HCT116 (cell line): ENCODE measurements at regions not wholly inside any gene's neighbourhood (a gene's known extent, or its start where the extent isn't known, plus 50 kb on each side); places are given as distances from the start of the nearest gene placed in this dataset.

Source experiments
- ATAC-seq: fragments of 200-7000 bp; cut with Tn5 transposase; 2 replicates; pipeline ENCODE4 v1.9.1; 2020; ENCODE audit warnings: mild to moderate bottlenecking, moderate library complexity
- BruUV-seq: library from RNA; stranded (reverse); fragments of 400-500 nt; replicated peaks from 2 replicates; lab custom pipeline; 2021; lab: Mats Ljungman, UMichigan
- CTCF ChIA-PET: fragments of 300-600 bp; sonication (Branson Sonifier 250); formaldehyde crosslinking; loops from one replicate; lab custom pipeline; 2021; ENCODE audit warnings: antibody characterized with exemption; lab: Charles Lee
- POLR2A ChIA-PET: fragments of 300-600, 350-600 bp; sonication (Branson Sonifier 250); formaldehyde crosslinking; loops from one replicate; lab custom pipeline; 2021; ENCODE audit warnings: antibody characterized with exemption; lab: Charles Lee
- RAD21 ChIA-PET, 2 experiments: fragments of 300-600 bp; sonication (Branson Sonifier 250); formaldehyde crosslinking; loops; one replicate each; lab custom pipeline; 2023; ENCODE audit warnings: low total read pairs in 2 of 2; ENCODE audit not compliant: uncharacterized antibody in 2 of 2, unreplicated experiment in 2 of 2, low non-redundant PET in 1 of 2; lab: Charles Lee
- DNase-seq: peaks from one replicate; pipeline ENCODE4 v3.0.0-alpha.2; 2010; ENCODE audit warnings: low read depth, low spot score
- H2AFZ ChIP-seq: fragments of 200-600 bp; shearing (Covaris generic), sonication (generic); 2 replicates; pipeline ENCODE4 v1.6.1; 2017; ENCODE audit warnings: low read depth, mixed run types, mixed read lengths, antibody characterized with exemption, low read length; ENCODE audit not compliant: poor library complexity, severe bottlenecking
- H3K27ac ChIP-seq: 2 replicates; pipeline ENCODE4 v1.5.1; 2012; ENCODE audit warnings: low read depth, low read length
- H3K27me3 ChIP-seq: fragments of 200-600 bp; sonication (generic); 2 replicates; pipeline ENCODE4 v1.6.1; 2016; ENCODE audit warnings: mixed run types, low read length, mixed read lengths; ENCODE audit not compliant: insufficient read depth
- H3K36me3 ChIP-seq, 2 experiments: fragments of 200-500 bp in 1 of 2; fragments of 200-600 bp in 1 of 2; sonication (Bioruptor generic) in 1 of 2; sonication (generic) in 1 of 2; 2 replicates each; pipeline versions ENCODE4 v1.5.1 to v1.6.1; 2014 to 2016; ENCODE audit warnings: low read length in 2 of 2, inconsistent platforms in 1 of 2, mixed read lengths in 1 of 2, mixed run types in 1 of 2; ENCODE audit not compliant: insufficient read depth in 2 of 2, control insufficient read depth in 1 of 2
- H3K4me1 ChIP-seq, 2 experiments: fragments of 200-600 bp in 1 of 2; sonication (generic) in 1 of 2; 2 replicates each; pipeline versions ENCODE4 v1.5.1 to v1.6.1; 2012 to 2017; ENCODE audit warnings: low read length in 2 of 2, inconsistent platforms in 1 of 2, mild to moderate bottlenecking in 1 of 2, mixed read lengths in 1 of 2, mixed run types in 1 of 2, moderate library complexity in 1 of 2; ENCODE audit not compliant: insufficient read depth in 2 of 2, control insufficient read depth in 1 of 2
- H3K4me2 ChIP-seq: fragments of 200-600 bp; sonication (generic); 2 replicates; pipeline ENCODE4 v1.6.1; 2017; ENCODE audit warnings: mixed run types, low read length, mixed read lengths
- H3K4me3 ChIP-seq, 2 experiments: fragments of 200-600 bp in 1 of 2; sonication (generic) in 1 of 2; replicated peaks in 1 of 2; 2 replicates each; pipeline ENCODE4 v1.5.1; 2011 to 2016; ENCODE audit warnings: low read length in 2 of 2, control low read depth in 1 of 2, low read depth in 1 of 2, mild to moderate bottlenecking in 1 of 2, mixed read lengths in 1 of 2, mixed run types in 1 of 2
- H3K79me2 ChIP-seq: fragments of 200-600 bp; sonication (generic); 2 replicates; pipeline ENCODE4 v1.6.1; 2017; ENCODE audit warnings: mild to moderate bottlenecking, mixed run types, low read length, moderate library complexity, mixed read lengths; ENCODE audit not compliant: insufficient read depth
- H3K9ac ChIP-seq: fragments of 200-600 bp; sonication (generic); 2 replicates; pipeline ENCODE4 v1.6.1; 2016; ENCODE audit warnings: low read length, mixed read lengths
- H3K9me2 ChIP-seq: fragments of 200-600 bp; sonication (generic), shearing (Covaris generic); 2 replicates; pipeline ENCODE4 v1.6.1; 2017; ENCODE audit warnings: mixed run types, mild to moderate bottlenecking, moderate library complexity; ENCODE audit not compliant: insufficient read depth
- H3K9me3 ChIP-seq, 2 experiments: fragments of 200-500 bp in 1 of 2; fragments of 200-600 bp in 1 of 2; sonication (Bioruptor generic) in 1 of 2; sonication (generic) in 1 of 2; 2 replicates each; pipeline ENCODE4 v1.6.1; 2014 to 2017; ENCODE audit warnings: low read length in 2 of 2, mixed read lengths in 2 of 2, inconsistent platforms in 1 of 2, low read depth in 1 of 2, mild to moderate bottlenecking in 1 of 2, mixed run types in 1 of 2, moderate library complexity in 1 of 2; ENCODE audit not compliant: control insufficient read depth in 1 of 2, insufficient read depth in 1 of 2
- H4K20me1 ChIP-seq: fragments of 200-600 bp; sonication (generic), shearing (Covaris generic); 2 replicates; pipeline ENCODE4 v1.6.1; 2017; ENCODE audit warnings: mixed run types, mild to moderate bottlenecking, moderate library complexity; ENCODE audit not compliant: insufficient read depth
- ATF3 ChIP-seq: IDR thresholded peaks from 2 replicates; pipeline ENCODE4 v1.6.1; 2012
- CEBPB ChIP-seq: IDR thresholded peaks from 2 replicates; pipeline ENCODE4 v1.6.1; 2012; ENCODE audit warnings: low read depth
- CTCF ChIP-seq, 3 experiments: fragments of 200-600 bp in 1 of 3; sonication (generic) in 1 of 3; IDR thresholded peaks in 2 of 3; conservative IDR thresholded peaks in 1 of 3; 2 replicates each; pipeline ENCODE4 v1.5.1; 2012 to 2017; ENCODE audit warnings: low read depth in 2 of 3, low read length in 2 of 3, antibody characterized with exemption in 1 of 3, borderline replicate concordance in 1 of 3, control low read depth in 1 of 3, mild to moderate bottlenecking in 1 of 3, mixed read lengths in 1 of 3, mixed run types in 1 of 3, moderate library complexity in 1 of 3; ENCODE audit not compliant: insufficient read depth in 1 of 3
- EZH2 ChIP-seq: fragments of 200-600 bp; sonication (generic); IDR thresholded peaks from 2 replicates; pipeline ENCODE4 v1.6.1; 2017; ENCODE audit warnings: antibody characterized with exemption, mixed run types
- EZH2phosphoT487 ChIP-seq: fragments of 200-600 bp; IDR thresholded peaks from 2 replicates; pipeline ENCODE4 v1.6.1; 2018; ENCODE audit warnings: antibody characterized with exemption, borderline replicate concordance
- JUND ChIP-seq: IDR thresholded peaks from 2 replicates; pipeline ENCODE4 v1.6.1; 2012
- MAX ChIP-seq: IDR thresholded peaks from 2 replicates; pipeline ENCODE4 v1.6.1; 2012
- POLR2AphosphoS5 ChIP-seq: IDR thresholded peaks from 2 replicates; pipeline ENCODE4 v1.6.1; 2011; ENCODE audit warnings: mild to moderate bottlenecking, low read depth, low read length, moderate library complexity
- SIN3A ChIP-seq: IDR thresholded peaks from 2 replicates; pipeline ENCODE4 v1.6.1; 2012; ENCODE audit warnings: low read depth
- SP1 ChIP-seq: IDR thresholded peaks from 2 replicates; pipeline ENCODE4 v1.6.1; 2012; ENCODE audit warnings: low read depth
- SRF ChIP-seq: IDR thresholded peaks from 2 replicates; pipeline ENCODE4 v1.6.1; 2012; ENCODE audit warnings: low read depth
- TCF7L2 ChIP-seq: IDR thresholded peaks from 2 replicates; pipeline ENCODE4 v1.7.0; 2011; ENCODE audit warnings: borderline replicate concordance, inconsistent platforms; ENCODE audit not compliant: insufficient read depth, insufficient read length; ENCODE audit errors: extremely low read depth
- YY1 ChIP-seq: IDR thresholded peaks from 2 replicates; pipeline ENCODE4 v1.6.1; 2011; ENCODE audit warnings: low read length, low read depth, moderate library complexity, mild to moderate bottlenecking; ENCODE audit not compliant: insufficient replicate concordance; ENCODE audit errors: extremely low read depth
- ZBTB33 ChIP-seq: IDR thresholded peaks from 2 replicates; pipeline ENCODE4 v1.6.1; 2011; ENCODE audit warnings: mild to moderate bottlenecking, low read length, moderate library complexity; ENCODE audit not compliant: insufficient replicate concordance; ENCODE audit errors: extremely low read depth
- ZNF274 ChIP-seq: fragments of 200-500 bp; sonication (Bioruptor generic); IDR thresholded peaks from 2 replicates; pipeline ENCODE4 v1.6.1; 2014; ENCODE audit warnings: mild to moderate bottlenecking, low read depth, low read length, inconsistent platforms
- intact Hi-C: fragments of 100-400 bp; cut with micrococcal nuclease; formaldehyde crosslinking; loops from 2 replicates; pipeline ENCODE4 v1.10.0; 2022

- no peaks in the 10 kb centered on the region for H3K27me3 ChIP-seq
- no peak for TF ChIP-seq TCF7L2
- no peak for TF ChIP-seq SP1
- TF ChIP-seq EZH2phosphoT487, result no peak
- TF ChIP-seq CTCF (IDR thresholded peaks at IDR 0.05 in 2 of 3, conservative IDR thresholded peaks at IDR 0.05 in 1 of 3; ENCODE audit: borderline replicate concordance in 1 of 3, insufficient read depth in 1 of 3, low read depth in 2 of 3, low read length in 2 of 3), result no peak
- BruUV-seq, result no TSS peak
- CTCF ChIA-PET, result no interaction called here
- no peaks in the 10 kb centered on the region for H3K36me3 ChIP-seq
- peak overlapping the region; percentile 11; the same call in 1 of the 2 replicates for H3K9ac ChIP-seq
- no peaks in the 10 kb centered on the region for H4K20me1 ChIP-seq
- no peaks in the 10 kb centered on the region for H3K79me2 ChIP-seq
- H3K27ac ChIP-seq, result no peak overlapping the region
- DNase-seq (no peak), ATAC-seq (no peak)
- peak overlapping the region; percentile 71 for H2AFZ ChIP-seq
- peak overlapping the region; percentile 10 to 19; a peak in 3 of 4 replicates for H3K4me3 ChIP-seq
- H3K9me3 ChIP-seq, result no peaks in the 10 kb centered on the region
- H3K9me2 ChIP-seq, result no peaks in the 10 kb centered on the region
- peak overlapping the region; percentile 78 for H3K4me2 ChIP-seq
- RAD21 ChIA-PET, result interaction anchor here (0.6 to 0.9 kb wide), 3 partner anchors 86 to 350 kb away, joined by 3 to 4 read pairs (median 3); no protein-coding TSS in a partner anchor
- POLR2A ChIA-PET, result interaction anchor here (0.7 to 1.0 kb wide), 2 partner anchors 10 to 15 kb away, joined by 3 to 5 read pairs; no protein-coding TSS in a partner anchor
- intact Hi-C loops, result no loop called here
- peaks cover 3 to 22% of the 10 kb centered on the region in 2 experiments; a peak in 2 of 4 replicates for H3K4me1 ChIP-seq
These were observed 82.9 kb downstream of the FAM43A start for GRCh38 chr3:194768586-194768985.

GRCh38 chr3:194769020-194769643, 83.4 kb downstream of the FAM43A start:
- Histone ChIP-seq H3K4me1 (peaks cover 3 to 23% of the 10 kb centered on the region in 2 experiments; a peak in 2 of 4 replicates), H3K4me2 (peak overlapping the region; percentile 78), H3K9me2 (no peaks in the 10 kb centered on the region), H3K36me3 (no peaks in the 10 kb centered on the region), H3K27me3 (no peaks in the 10 kb centered on the region), H2AFZ (peak overlapping the region; percentile 71), H3K79me2 (no peaks in the 10 kb centered on the region), H4K20me1 (no peaks in the 10 kb centered on the region), H3K9ac (peak overlapping the region; percentile 49), H3K9me3 (no peaks in the 10 kb centered on the region), H3K27ac (no peak overlapping the region), H3K4me3 (peak overlapping the region; percentile 41 to 52)
- ChIA-PET CTCF (no interaction called here), POLR2A (interaction anchor here (0.7 to 1.0 kb wide), 2 partner anchors 9 to 15 kb away, joined by 3 to 5 read pairs; no protein-coding TSS in a partner anchor), RAD21 (interaction anchor here (0.6 to 0.9 kb wide), 3 partner anchors 87 to 350 kb away, joined by 3 to 4 read pairs (median 3); no protein-coding TSS in a partner anchor)
- peak; percentile 97 for DNase-seq
- intact Hi-C loops, result no loop called here
- ATAC-seq, result peak; percentile 97
- no TSS peak for BruUV-seq
- TF ChIP-seq JUND, result no peak
- no peak for TF ChIP-seq SIN3A
- no peak for TF ChIP-seq ATF3
- peak; percentile 75 for TF ChIP-seq MAX
- no peak for TF ChIP-seq ZBTB33
- TF ChIP-seq ZNF274, result no peak
- no peak for TF ChIP-seq YY1
- TF ChIP-seq SRF, result no peak
- peak; percentile 83 for TF ChIP-seq POLR2AphosphoS5
- no peak for TF ChIP-seq CEBPB
- TF ChIP-seq EZH2, result no peak
